ENCODE measurements at regions not wholly inside any gene's neighbourhood (a gene's known extent, or its start where the extent isn't known, plus 50 kb on each side); places are given as distances from the start of the nearest gene placed in this dataset.

- TF ChIP-seq GATA1 (IDR thresholded peaks at IDR 0.05; ENCODE audit: low read depth, low read length) = no peak
- no peak for TF ChIP-seq POLR2A (IDR thresholded peaks at IDR 0.05; ENCODE audit: low read length)
- DNase-seq = peak; percentile 10 to 59
Observed at GRCh38 chrX:13101441-13102139, 57.2 kb upstream of the FAM9C start.

- no peak for DNase-seq
- TF ChIP-seq POLR2A (IDR thresholded peaks at IDR 0.05; ENCODE audit: low read length) (no peak), GATA1 (IDR thresholded peaks at IDR 0.05; ENCODE audit: low read depth, low read length) (no peak)
Observed at GRCh38 chrX:13099121-13099520, 54.7 kb upstream of the FAM9C start.

- no peak for TF ChIP-seq GATA1 (IDR thresholded peaks at IDR 0.05; ENCODE audit: low read depth, low read length)
- no peak for TF ChIP-seq POLR2A (IDR thresholded peaks at IDR 0.05; ENCODE audit: low read length)
- DNase-seq = no peak
Observed at GRCh38 chrX:13096728-13097127, 52.3 kb upstream of the FAM9C start.

- no peak for DNase-seq
- TF ChIP-seq POLR2A (IDR thresholded peaks at IDR 0.05; ENCODE audit: low read length) = no peak
- TF ChIP-seq GATA1 (IDR thresholded peaks at IDR 0.05; ENCODE audit: low read depth, low read length) = no peak
Observed at GRCh38 chrX:13094828-13095341, 50.5 kb upstream of the FAM9C start.

GRCh38 chrX:13094374-13094773, 50.0 kb upstream of the FAM9C start:
- TF ChIP-seq POLR2A (IDR thresholded peaks at IDR 0.05; ENCODE audit: low read length) = no peak
- TF ChIP-seq GATA1 (IDR thresholded peaks at IDR 0.05; ENCODE audit: low read depth, low read length) = no peak
- DNase-seq = no peak
